Heart left ventricle (tissue), 16 donors: ENCODE measurements at regions not wholly inside any gene's neighbourhood (a gene's known extent, or its start where the extent isn't known, plus 50 kb on each side); places are given as distances from the start of the nearest gene placed in this dataset.
"Not testable (repeated sequence)": the region's sequence is repeated elsewhere in the genome, so short reads cannot be mapped to it uniquely, and the experiment has no call there.

Experiments
- ATAC-seq, 4 donors: fragments of 200-7000 bp; cut with Tn5 transposase; one replicate each; pipeline ENCODE4 v1.9.1; 2020 to 2022; ENCODE audit warnings: moderate library complexity in 4 of 4, mild to moderate bottlenecking in 3 of 4, moderate number of reproducible peaks in 1 of 4
- DNase-seq, 5 donors: peaks; one replicate each; pipeline ENCODE4 v3.0.0-alpha.2; 2020
- H3K27ac ChIP-seq, 12 donors: fragments of 200-600 bp; sonication (generic) in 4 of 12; one replicate each; pipeline versions ENCODE4 v1.5.0 to v1.8.0; 2016 to 2022; ENCODE audit warnings: mild to moderate bottlenecking in 2 of 12
- H3K27me3 ChIP-seq, 9 donors: fragments of 200-600 bp; sonication (generic) in 2 of 9; one replicate each; pipeline versions ENCODE4 v1.5.1 to v1.8.0; 2016 to 2022; ENCODE audit warnings: mild to moderate bottlenecking in 3 of 9
- H3K36me3 ChIP-seq, 9 donors: fragments of 200-600 bp; sonication (generic) in 2 of 9; one replicate each; pipeline versions ENCODE4 v1.5.0 to v1.8.0; 2018 to 2022; ENCODE audit warnings: mild to moderate bottlenecking in 2 of 9
- H3K4me1 ChIP-seq, 12 donors: fragments of 200-600 bp; sonication (generic) in 4 of 12; one replicate each; pipeline versions ENCODE4 v1.5.0 to v1.8.0; 2016 to 2022; ENCODE audit warnings: mild to moderate bottlenecking in 3 of 12
- H3K4me3 ChIP-seq, 12 donors: fragments of 200-600 bp; sonication (generic) in 4 of 12; one replicate each; pipeline versions ENCODE4 v1.5.0 to v1.8.0; 2017 to 2022; ENCODE audit warnings: mild to moderate bottlenecking in 9 of 12, moderate library complexity in 4 of 12
- H3K9me3 ChIP-seq, 12 donors: fragments of 200-600 bp; sonication (generic) in 4 of 12; one replicate each; pipeline versions ENCODE4 v1.5.0 to v1.8.0; 2016 to 2022; ENCODE audit warnings: mild to moderate bottlenecking in 1 of 12
- POLR2A ChIP-seq, 2 donors: fragments of 450-650 bp; IDR thresholded peaks; one replicate each; pipeline ENCODE4 v1.6.1; 2017; ENCODE audit warnings: antibody characterized with exemption in 2 of 2, mild to moderate bottlenecking in 2 of 2, moderate library complexity in 2 of 2
- WGBS, 4 donors: extraction: QIAGEN DNeasy Blood & Tissue Kit in 2 of 4; methylation state at CpG; one replicate each; pipeline versions ENCODE4 v1.1.5 to v1.1.7; 2013 to 2018; 5-methylcytosine and 5-hydroxymethylcytosine counted together
- intact Hi-C, 10 donors: fragments of 100-400 bp; cut with DNase I; formaldehyde crosslinking; loops; one replicate each; pipeline versions ENCODE4 v1.11.1 to v1.14.2; 2022
- TF ChIP-seq, protein P1 (sequence below), 12 donors: fragments of 200-600 bp; sonication (generic) in 4 of 12; IDR thresholded peaks; one replicate each; pipeline versions ENCODE4 v1.5.0 to v1.8.0; 2018 to 2022; ENCODE audit warnings: antibody characterized with exemption in 12 of 12, mild to moderate bottlenecking in 5 of 12
- donor health status: ischemic (EF 13 %, LVEDD 7.1; RV severe dilation, severe dysfunction).
- donor health status: healthy with polysubstance abuse.
- donor health status: DM: no; HTN: yes; CAD: no.
- donor health status: DM: no; HTN: no; CAD: no.
- donor health status: ischemic (EF 25% LVEDD 6.9; RV normal size, moderate dysfunction).
- donor health status: ischemic (EF 25% LVEDD 5.7; RV mildly dilated, moderate dysfunction).
- donor health status: healthy.
- donor health status: DM: yes; HTN: yes; CAD: no.
- donor health status: ischemic (EF 35%, LVEDD 5.7; RV mildly dilated, moderate dysfunction).
- donor health status: nonischemic (EF 11% LVEDD 7.7; RV severe dilation, severe dysfunction).
- donor health status: DM: yes; HTN: yes; CAD: no.
- donor health status: PGD.
- donor health status: ischemic (EF 29% LVEDD 5.4; RV normal size, mild dysfunction).
- donor health status: nonischemic (EF 23%, LVEDD 6.1; RV moderate dilation, normal function).

DNA sequence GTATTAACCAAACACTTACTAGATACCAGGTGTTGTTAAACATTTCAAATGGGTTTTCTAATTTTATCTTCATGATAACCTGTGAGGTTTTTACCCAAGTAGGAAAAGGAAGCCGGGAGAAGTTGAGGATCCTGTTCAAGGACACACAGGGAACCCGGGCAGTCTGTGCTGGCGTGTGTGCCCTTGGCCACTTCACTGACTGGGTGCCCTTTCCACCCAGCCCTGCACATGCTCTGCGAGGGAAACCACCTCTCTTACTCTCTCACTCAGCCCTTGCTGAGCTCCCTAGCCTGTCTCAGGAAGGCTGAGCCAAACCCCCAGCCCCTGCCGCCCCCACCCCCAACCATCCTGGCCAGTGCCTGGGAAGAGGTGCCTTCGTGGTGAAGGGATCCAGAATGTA lies 51.8 kb downstream of the TEX44 start:
- Histone ChIP-seq H3K27me3 (no peaks in the 10 kb centered on the region), H3K9me3 (no peaks in the 10 kb centered on the region), H3K4me1 (peaks cover 9 to 73% (median 48%) of the 10 kb centered on the region in 12 donors), H3K4me3 (no peak overlapping the region), H3K27ac (peak overlapping the region; percentile 83 to 100 (median 94)), H3K36me3 (no peaks in the 10 kb centered on the region)
- intact Hi-C loops = no loop called here
- DNase-seq = peak in 2 of 5 donors; percentile 63 to 64
- TF ChIP-seq POLR2A (IDR thresholded peaks at IDR 0.05) = no peak
- TF ChIP-seq, protein P1, sequence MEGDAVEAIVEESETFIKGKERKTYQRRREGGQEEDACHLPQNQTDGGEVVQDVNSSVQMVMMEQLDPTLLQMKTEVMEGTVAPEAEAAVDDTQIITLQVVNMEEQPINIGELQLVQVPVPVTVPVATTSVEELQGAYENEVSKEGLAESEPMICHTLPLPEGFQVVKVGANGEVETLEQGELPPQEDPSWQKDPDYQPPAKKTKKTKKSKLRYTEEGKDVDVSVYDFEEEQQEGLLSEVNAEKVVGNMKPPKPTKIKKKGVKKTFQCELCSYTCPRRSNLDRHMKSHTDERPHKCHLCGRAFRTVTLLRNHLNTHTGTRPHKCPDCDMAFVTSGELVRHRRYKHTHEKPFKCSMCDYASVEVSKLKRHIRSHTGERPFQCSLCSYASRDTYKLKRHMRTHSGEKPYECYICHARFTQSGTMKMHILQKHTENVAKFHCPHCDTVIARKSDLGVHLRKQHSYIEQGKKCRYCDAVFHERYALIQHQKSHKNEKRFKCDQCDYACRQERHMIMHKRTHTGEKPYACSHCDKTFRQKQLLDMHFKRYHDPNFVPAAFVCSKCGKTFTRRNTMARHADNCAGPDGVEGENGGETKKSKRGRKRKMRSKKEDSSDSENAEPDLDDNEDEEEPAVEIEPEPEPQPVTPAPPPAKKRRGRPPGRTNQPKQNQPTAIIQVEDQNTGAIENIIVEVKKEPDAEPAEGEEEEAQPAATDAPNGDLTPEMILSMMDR (IDR thresholded peaks at IDR 0.05) = no peak
- WGBS, 4 donors = 29 to 62% (median 53%) methylated on average over 6 of the region's 6 CpGs
- peak in 2 of 4 donors; percentile 31 to 42 for ATAC-seq

DNA sequence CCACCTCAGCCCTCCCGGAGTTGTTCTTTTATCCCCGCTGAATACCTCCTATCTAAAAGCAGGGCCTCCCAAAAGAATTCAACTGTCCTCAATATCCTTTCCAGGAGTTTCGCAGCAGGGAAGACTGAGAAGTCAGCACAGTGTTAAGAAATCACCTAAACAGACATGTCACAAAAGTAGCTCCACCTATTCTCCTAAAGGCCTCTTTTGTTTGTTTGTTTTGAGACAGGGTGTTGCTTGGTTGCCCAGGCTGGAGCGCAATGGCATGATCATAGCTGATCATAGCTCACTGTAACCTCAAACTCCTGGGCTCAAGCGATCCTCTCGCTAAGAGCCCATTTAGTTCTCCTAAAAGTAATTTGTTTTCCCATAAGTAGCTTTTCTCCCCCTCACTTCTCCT lies 53.8 kb downstream of the TEX44 start:
- Histone ChIP-seq H3K27ac (peak overlapping the region in 11 of 12 donors; percentile 13 to 99 (median 59)), H3K4me1 (peaks cover 9 to 56% (median 34%) of the 10 kb centered on the region in 12 donors), H3K4me3 (no peak overlapping the region), H3K9me3 (no peaks in the 10 kb centered on the region), H3K36me3 (no peaks in the 10 kb centered on the region), H3K27me3 (no peaks in the 10 kb centered on the region)
- WGBS, 4 donors = 46 to 57% (median 48%) methylated on average over 6 of the region's 6 CpGs
- intact Hi-C loops = no loop called here
- TF ChIP-seq, protein P1 (IDR thresholded peaks at IDR 0.05) = no peak
- no peak for TF ChIP-seq POLR2A (IDR thresholded peaks at IDR 0.05)
- ATAC-seq = peak in 2 of 4 donors; percentile 8 to 35
- DNase-seq = no peak

DNA sequence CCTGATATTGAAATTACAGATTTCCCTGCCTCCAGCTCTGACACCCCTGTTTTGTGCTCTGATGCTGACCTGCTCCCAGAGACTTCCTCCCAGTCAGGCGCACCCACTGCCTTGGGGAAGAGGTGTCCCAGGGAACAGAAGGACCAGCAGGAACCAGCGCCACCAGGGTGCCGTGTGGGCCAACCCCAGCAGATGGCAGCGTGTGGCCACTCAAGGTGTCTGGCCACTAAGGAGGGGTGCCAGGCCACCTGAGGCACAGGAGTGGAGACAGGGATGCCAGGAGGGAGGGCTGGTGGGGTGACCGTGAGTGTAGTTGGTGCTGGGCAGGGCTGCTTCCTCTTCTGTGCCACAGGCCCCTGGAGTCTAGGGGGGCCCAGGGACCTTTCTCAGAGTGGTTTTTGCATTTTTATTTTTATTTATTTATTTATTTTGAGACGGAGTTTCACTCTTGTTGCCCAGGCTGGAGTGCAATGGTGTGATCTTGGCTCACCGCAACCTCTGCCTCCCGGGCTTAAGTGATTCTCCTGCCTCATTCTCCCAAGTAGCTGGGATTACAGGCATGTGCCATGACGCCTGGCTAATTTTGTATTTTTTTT lies 56.0 kb downstream of the TEX44 start:
- H3K4me3 ChIP-seq = no peak overlapping the region
- H3K36me3 ChIP-seq = no peaks in the 10 kb centered on the region
- peak overlapping the region in 1 of 12 donors; percentile 33 for H3K27ac ChIP-seq
- peak; percentile 70 to 88 (median 74) for DNase-seq
- H3K4me1 ChIP-seq = peaks cover 1 to 39% (median 16%) of the 10 kb centered on the region in 12 donors
- H3K27me3 ChIP-seq = no peaks in the 10 kb centered on the region
- TF ChIP-seq, protein P1 (IDR thresholded peaks at IDR 0.05) = peak; percentile 51 to 79 (median 65)
- TF ChIP-seq POLR2A (IDR thresholded peaks at IDR 0.05) = no peak
- intact Hi-C loops = loop anchor here in 4 of 10 donors (1.0 to 2.0 kb wide), 5 partner anchors 25 to 67 kb away; no protein-coding TSS in a partner anchor
- ATAC-seq = peak; percentile 67 to 82 (median 79)
- H3K9me3 ChIP-seq = no peaks in the 10 kb centered on the region
- WGBS, 4 donors = 50 to 67% (median 58%) methylated on average over 6 to 9 of the region's 9 CpGs

DNA sequence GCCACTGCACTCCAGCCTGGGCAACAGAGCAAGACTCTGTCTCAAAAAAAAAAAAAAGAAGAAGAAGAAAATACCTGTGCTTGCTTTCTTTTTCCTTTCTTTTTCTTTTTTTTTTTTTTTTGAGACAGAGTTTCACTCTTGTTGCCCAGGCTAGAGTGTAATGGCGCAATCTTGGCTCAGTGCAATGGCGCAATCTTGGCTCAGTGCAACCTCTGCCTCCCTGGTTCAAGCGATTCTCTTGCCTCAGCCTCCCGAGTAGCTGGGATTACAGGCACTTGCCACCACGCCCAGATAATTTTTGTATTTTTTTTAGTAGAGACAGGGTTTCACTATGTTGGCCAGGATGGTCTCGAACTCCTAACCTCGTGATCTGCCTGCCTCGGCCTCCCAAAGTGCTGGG lies 56.8 kb upstream of the PTMA start:
- H3K27me3 ChIP-seq, H3K9me3 ChIP-seq, DNase-seq, H3K4me3 ChIP-seq, intact Hi-C loops, ATAC-seq, H3K36me3 ChIP-seq, H3K4me1 ChIP-seq, H3K27ac ChIP-seq: not testable (repeated sequence)
- 91 to 95% (median 93%) methylated on average over 8 of the region's 8 CpGs for WGBS, 4 donors

DNA sequence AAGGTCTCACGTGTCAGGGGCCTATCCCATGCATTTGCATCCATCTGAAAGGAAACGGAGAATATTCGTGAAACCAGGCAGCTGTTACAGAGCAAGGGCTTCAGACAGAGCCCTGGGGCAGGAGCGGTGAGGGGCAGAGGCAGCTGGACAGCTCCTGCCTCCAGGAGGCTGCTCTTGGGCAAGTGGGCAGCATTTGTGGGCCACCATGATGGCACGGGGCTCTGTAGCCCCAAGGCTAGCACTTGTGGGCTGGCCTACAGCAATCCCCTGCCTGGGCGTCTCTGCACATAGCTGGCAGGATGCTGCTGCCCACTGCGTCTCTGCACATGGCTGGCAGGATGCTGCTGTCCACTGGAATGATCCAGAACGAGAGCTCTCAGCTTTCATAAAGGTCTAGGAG lies 52.8 kb upstream of the PTMA start:
- intact Hi-C loops = no loop called here
- Histone ChIP-seq H3K27ac (no peak overlapping the region), H3K27me3 (no peaks in the 10 kb centered on the region), H3K4me1 (no peaks in the 10 kb centered on the region), H3K4me3 (no peak overlapping the region), H3K9me3 (no peaks in the 10 kb centered on the region), H3K36me3 (no peaks in the 10 kb centered on the region)
- DNase-seq (peak in 1 of 5 donors; percentile 3), ATAC-seq (no peak)
- TF ChIP-seq, protein P1 (IDR thresholded peaks at IDR 0.05) = no peak
- TF ChIP-seq POLR2A (IDR thresholded peaks at IDR 0.05) = no peak
- 68 to 82% (median 69%) methylated on average over 7 to 8 of the region's 8 CpGs for WGBS, 4 donors
